Smooth muscle cell (in vitro differentiated cells): ENCODE measurements at regions not wholly inside any gene's neighbourhood (a gene's known extent, or its start where the extent isn't known, plus 50 kb on each side); places are given as distances from the start of the nearest gene placed in this dataset.

ENCODE experiments used
- DNase-seq: peaks from one replicate; lab custom pipeline; 2025; ENCODE audit not compliant: unreplicated experiment; lab: John Stamatoyannopoulos, UW
- H2AFZ ChIP-seq: fragments of 200-600 bp; sonication (generic); 2 replicates; pipeline ENCODE4 v1.6.0; 2016; ENCODE audit warnings: antibody characterized with exemption, low read depth, mild to moderate bottlenecking
- H3F3A ChIP-seq: fragments of 200-600 bp; sonication (generic); 2 replicates; pipeline ENCODE4 v1.6.0; 2017; ENCODE audit warnings: antibody characterized with exemption, low read depth
- H3K27ac ChIP-seq: fragments of 200-600 bp; sonication (generic); 2 replicates; pipeline ENCODE4 v1.5.1; 2016; ENCODE audit warnings: low read depth, mild to moderate bottlenecking
- H3K27me3 ChIP-seq: fragments of 200-600 bp; sonication (generic); 2 replicates; pipeline ENCODE4 v1.6.1; 2016; ENCODE audit warnings: low read depth, mild to moderate bottlenecking
- H3K36me3 ChIP-seq: fragments of 200-600 bp; sonication (generic); 2 replicates; pipeline ENCODE4 v1.5.1; 2016; ENCODE audit warnings: low read depth
- H3K4me1 ChIP-seq: fragments of 200-600 bp; sonication (generic); 2 replicates; pipeline ENCODE4 v1.5.1; 2016; ENCODE audit warnings: low read depth
- H3K4me2 ChIP-seq: fragments of 200-600 bp; sonication (generic); 2 replicates; pipeline ENCODE4 v1.6.0; 2016; ENCODE audit warnings: mild to moderate bottlenecking
- H3K4me3 ChIP-seq: fragments of 200-600 bp; sonication (generic); 2 replicates; pipeline ENCODE4 v1.5.1; 2016; ENCODE audit warnings: mild to moderate bottlenecking
- H3K79me2 ChIP-seq: fragments of 200-600 bp; sonication (generic); 2 replicates; pipeline ENCODE4 v1.6.0; 2016; ENCODE audit warnings: low read depth, mild to moderate bottlenecking
- H3K9ac ChIP-seq: fragments of 200-600 bp; sonication (generic); 2 replicates; pipeline ENCODE4 v1.6.0; 2016; ENCODE audit warnings: low read depth
- H3K9me3 ChIP-seq: fragments of 200-600 bp; sonication (generic); replicated peaks from 2 replicates; pipeline ENCODE4 v1.5.1; 2016; ENCODE audit warnings: low read depth
- H4K20me1 ChIP-seq: fragments of 200-600 bp; sonication (generic); 2 replicates; pipeline ENCODE4 v1.6.0; 2016; ENCODE audit warnings: low read depth
- CTCF ChIP-seq: fragments of 200-600 bp; sonication (generic); IDR thresholded peaks from 2 replicates; pipeline ENCODE4 v1.5.1; 2017; ENCODE audit warnings: borderline replicate concordance, mild to moderate bottlenecking, antibody characterized with exemption; ENCODE audit not compliant: insufficient read depth, poor library complexity, severe bottlenecking
- WGBS: methylation state at CpG from one replicate; pipeline ENCODE4 v1.1.7; 2016; ENCODE audit warnings: low lambda C conversion rate; 5-methylcytosine and 5-hydroxymethylcytosine counted together

GRCh38 chr14:58733451-58734208 lies 95.9 kb downstream of the DACT1 start:
- Histone ChIP-seq H3K4me1 (peaks cover 12% of the 10 kb centered on the region), H3F3A (peaks cover 15% of the 10 kb centered on the region), H3K27ac (no peak overlapping the region), H3K9ac (no peak overlapping the region), H3K36me3 (no peaks in the 10 kb centered on the region), H2AFZ (no peak overlapping the region), H4K20me1 (no peaks in the 10 kb centered on the region), H3K4me3 (no peak overlapping the region), H3K9me3 (no peaks in the 10 kb centered on the region), H3K79me2 (no peaks in the 10 kb centered on the region), H3K27me3 (no peaks in the 10 kb centered on the region), H3K4me2 (no peak overlapping the region)
- DNase-seq = no peak
- no peak for TF ChIP-seq CTCF
- WGBS = 86% methylated on average over 1 of the region's 1 CpG

- Histone ChIP-seq H3K79me2 (no peaks in the 10 kb centered on the region), H3K9ac (no peak overlapping the region)
- DNase-seq = no peak
Measured at GRCh38 chr14:58735596-58735995, 97.8 kb downstream of the DACT1 start.

GRCh38 chr14:58736606-58737005 lies 98.8 kb downstream of the DACT1 start:
- H3K4me2 ChIP-seq = no peak overlapping the region
- no peaks in the 10 kb centered on the region for H3K79me2 ChIP-seq
- no peak overlapping the region for H3K9ac ChIP-seq
- no peak for TF ChIP-seq CTCF
- H3K4me1 ChIP-seq = peaks cover 16% of the 10 kb centered on the region
- no peaks in the 10 kb centered on the region for H3K9me3 ChIP-seq
- H3K36me3 ChIP-seq = no peaks in the 10 kb centered on the region
- no peak overlapping the region for H2AFZ ChIP-seq
- no peak for DNase-seq
- no peaks in the 10 kb centered on the region for H3K27me3 ChIP-seq
- no peak overlapping the region for H3K27ac ChIP-seq
- no peaks in the 10 kb centered on the region for H4K20me1 ChIP-seq
- H3F3A ChIP-seq = peaks cover 16% of the 10 kb centered on the region
- no peak overlapping the region for H3K4me3 ChIP-seq
- 92% methylated on average over 4 of the region's 4 CpGs for WGBS

More at GRCh38 chr14:58735596-58735995, 97.8 kb downstream of the DACT1 start:
- no peak overlapping the region for H3K4me2 ChIP-seq
- H3K27me3 ChIP-seq = no peaks in the 10 kb centered on the region
- peaks cover 16% of the 10 kb centered on the region for H3F3A ChIP-seq
- TF ChIP-seq CTCF = no peak
- peak overlapping the region; percentile 42 for H2AFZ ChIP-seq
- H3K27ac ChIP-seq = no peak overlapping the region
- 63% methylated on average over 4 of the region's 4 CpGs for WGBS
- H3K4me3 ChIP-seq = no peak overlapping the region
- no peaks in the 10 kb centered on the region for H3K9me3 ChIP-seq
- no peaks in the 10 kb centered on the region for H3K36me3 ChIP-seq
- H3K4me1 ChIP-seq = peaks cover 17% of the 10 kb centered on the region
- no peaks in the 10 kb centered on the region for H4K20me1 ChIP-seq

- Histone ChIP-seq H3K79me2 (no peaks in the 10 kb centered on the region), H3K36me3 (no peaks in the 10 kb centered on the region), H3K27me3 (no peaks in the 10 kb centered on the region), H3K27ac (peak overlapping the region; percentile 87), H4K20me1 (no peaks in the 10 kb centered on the region), H3K9me3 (no peaks in the 10 kb centered on the region), H3K4me1 (peaks cover 16% of the 10 kb centered on the region), H3K4me3 (no peak overlapping the region), H3F3A (peaks cover 8% of the 10 kb centered on the region), H3K4me2 (peak overlapping the region; percentile 50), H3K9ac (peak overlapping the region; percentile 7), H2AFZ (no peak overlapping the region)
- DNase-seq = no peak
- no peak for TF ChIP-seq CTCF
- 90% methylated on average over 5 of the region's 5 CpGs for WGBS
Measured at GRCh38 chr14:58737511-58737910, 99.7 kb downstream of the DACT1 start.
